ENCODE measurements at regions not wholly inside any gene's neighbourhood (a gene's known extent, or its start where the extent isn't known, plus 50 kb on each side); places are given as distances from the start of the nearest gene placed in this dataset.
"Not testable (repeated sequence)": the region's sequence is repeated elsewhere in the genome, so short reads cannot be mapped to it uniquely, and the experiment has no call there.

- DNase-seq (ENCODE audit: extremely low spot score, insufficient read length, low read depth); FAIRE-seq: not testable (repeated sequence)
These were observed 154.8 kb upstream of the RREB1 start for GRCh38 chr6:6952927-6953326.

- FAIRE-seq (no peak), DNase-seq (ENCODE audit: extremely low spot score, insufficient read length, low read depth) (no peak)
These were observed 147.1 kb upstream of the RREB1 start for GRCh38 chr6:6960571-6961251.

- no peak for FAIRE-seq
These were observed 145.7 kb upstream of the RREB1 start for GRCh38 chr6:6962086-6962485.

GRCh38 chr6:6962699-6963098 is 145.1 kb upstream of the RREB1 start:
- no peak for DNase-seq (ENCODE audit: extremely low spot score, insufficient read length, low read depth)
- no peak for FAIRE-seq

More at GRCh38 chr6:6962086-6962485, 145.7 kb upstream of the RREB1 start:
- no peak for DNase-seq (ENCODE audit: extremely low spot score, insufficient read length, low read depth)

GRCh38 chr6:6963390-6963789 is 144.4 kb upstream of the RREB1 start:
- not testable (repeated sequence) for FAIRE-seq

GRCh38 chr6:6964675-6965074 is 143.1 kb upstream of the RREB1 start:
- DNase-seq (ENCODE audit: extremely low spot score, insufficient read length, low read depth) (no peak), FAIRE-seq (no peak)

More at GRCh38 chr6:6963390-6963789, 144.4 kb upstream of the RREB1 start:
- DNase-seq (ENCODE audit: extremely low spot score, insufficient read length, low read depth), result not testable (repeated sequence)

GRCh38 chr6:6966127-6966526 is 141.6 kb upstream of the RREB1 start:
- no peak for FAIRE-seq
- no peak for DNase-seq (ENCODE audit: extremely low spot score, insufficient read length, low read depth)

- DNase-seq (ENCODE audit: extremely low spot score, insufficient read length, low read depth), result no peak
- no peak for FAIRE-seq
These were observed 141.2 kb upstream of the RREB1 start for GRCh38 chr6:6966569-6966968.

GRCh38 chr6:6968357-6968730 is 139.4 kb upstream of the RREB1 start:
- no peak for DNase-seq (ENCODE audit: extremely low spot score, insufficient read length, low read depth)
- FAIRE-seq, result no peak

GRCh38 chr6:6968731-6969552 is 138.8 kb upstream of the RREB1 start:
- FAIRE-seq (no peak), DNase-seq (ENCODE audit: extremely low spot score, insufficient read length, low read depth) (no peak)

- FAIRE-seq (no peak), DNase-seq (ENCODE audit: extremely low spot score, insufficient read length, low read depth) (no peak)
These were observed 138.0 kb upstream of the RREB1 start for GRCh38 chr6:6969761-6970223.

- DNase-seq (ENCODE audit: extremely low spot score, insufficient read length, low read depth), result no peak
- no peak for FAIRE-seq
These were observed 136.9 kb upstream of the RREB1 start for GRCh38 chr6:6970851-6971250.

- FAIRE-seq, result no peak
- DNase-seq (ENCODE audit: extremely low spot score, insufficient read length, low read depth), result no peak
These were observed 136.4 kb upstream of the RREB1 start for GRCh38 chr6:6971369-6971768.

GRCh38 chr6:6972456-6972855 is 135.3 kb upstream of the RREB1 start:
- DNase-seq (ENCODE audit: extremely low spot score, insufficient read length, low read depth), result no peak
- FAIRE-seq, result no peak

- DNase-seq (ENCODE audit: extremely low spot score, insufficient read length, low read depth) (no peak), FAIRE-seq (no peak)
These were observed 134.0 kb upstream of the RREB1 start for GRCh38 chr6:6973721-6974120.

GRCh38 chr6:6975459-6976111 is 132.2 kb upstream of the RREB1 start:
- FAIRE-seq (no peak), DNase-seq (ENCODE audit: extremely low spot score, insufficient read length, low read depth) (no peak)

GRCh38 chr6:6976193-6976592 is 131.6 kb upstream of the RREB1 start:
- no peak for DNase-seq (ENCODE audit: extremely low spot score, insufficient read length, low read depth)
- no peak for FAIRE-seq

- no peak for FAIRE-seq
- no peak for DNase-seq (ENCODE audit: extremely low spot score, insufficient read length, low read depth)
These were observed 129.0 kb upstream of the RREB1 start for GRCh38 chr6:6978731-6979130.

GRCh38 chr6:6980999-6981597 is 126.7 kb upstream of the RREB1 start:
- FAIRE-seq, result no peak

GRCh38 chr6:6981681-6982322 is 126.0 kb upstream of the RREB1 start:
- FAIRE-seq, result no peak
- no peak for DNase-seq (ENCODE audit: extremely low spot score, insufficient read length, low read depth)

More at GRCh38 chr6:6980999-6981597, 126.7 kb upstream of the RREB1 start:
- no peak for DNase-seq (ENCODE audit: extremely low spot score, insufficient read length, low read depth)

Measured in GM18507 (cell line).